ENCODE measurements at regions not wholly inside any gene's neighbourhood (a gene's known extent, or its start where the extent isn't known, plus 50 kb on each side); places are given as distances from the start of the nearest gene placed in this dataset.

- no peak for TF ChIP-seq CTCF (IDR thresholded peaks at IDR 0.05)
- TF ChIP-seq POLR2AphosphoS5 (IDR thresholded peaks at IDR 0.05) = no peak
- no peak for TF ChIP-seq POLR2A (IDR thresholded peaks at IDR 0.05)
- no peaks in the 10 kb centered on the region for H3K36me3 ChIP-seq
Measured at GRCh38 chr18:78692105-78692504, 287.5 kb upstream of the SALL3 start.

GRCh38 chr18:78693429-78693828, 286.2 kb upstream of the SALL3 start:
- intact Hi-C loops (cut with DNase I; ENCODE audit: low total_unique reads) = no loop called here
- Histone ChIP-seq H3K27me3 (no peaks in the 10 kb centered on the region), H3K9me3 (no peaks in the 10 kb centered on the region), H3K36me3 (no peaks in the 10 kb centered on the region), H3K4me3 (no peak overlapping the region), H3K27ac (no peak overlapping the region), H3K4me1 (no peaks in the 10 kb centered on the region)
- no peak for DNase-seq (ENCODE audit: low spot score in 2 of 2)
- TF ChIP-seq POLR2A (IDR thresholded peaks at IDR 0.05) (no peak), POLR2AphosphoS5 (IDR thresholded peaks at IDR 0.05) (no peak), CTCF (IDR thresholded peaks at IDR 0.05) (no peak)

More at GRCh38 chr18:78692105-78692504, 287.5 kb upstream of the SALL3 start:
- DNase-seq (ENCODE audit: low spot score in 2 of 2) = no peak
- Histone ChIP-seq H3K4me3 (no peak overlapping the region), H3K9me3 (no peaks in the 10 kb centered on the region), H3K4me1 (no peaks in the 10 kb centered on the region), H3K27me3 (peaks cover 0 to 5% of the 10 kb centered on the region in 2 donors), H3K27ac (no peak overlapping the region)
- intact Hi-C loops (cut with DNase I; ENCODE audit: low total_unique reads) = no loop called here

GRCh38 chr18:78696698-78697435, 282.8 kb upstream of the SALL3 start:
- Histone ChIP-seq H3K4me3 (no peak overlapping the region), H3K27me3 (peaks cover 0 to 15% of the 10 kb centered on the region in 2 donors), H3K36me3 (no peaks in the 10 kb centered on the region), H3K4me1 (no peaks in the 10 kb centered on the region), H3K27ac (no peak overlapping the region), H3K9me3 (no peaks in the 10 kb centered on the region)
- intact Hi-C loops (cut with DNase I; ENCODE audit: low total_unique reads) = no loop called here
- TF ChIP-seq CTCF (IDR thresholded peaks at IDR 0.05) = no peak
- TF ChIP-seq POLR2A (IDR thresholded peaks at IDR 0.05) = no peak
- TF ChIP-seq POLR2AphosphoS5 (IDR thresholded peaks at IDR 0.05) = no peak
- no peak for DNase-seq (ENCODE audit: low spot score in 2 of 2)

- no peak for DNase-seq (ENCODE audit: low spot score in 2 of 2)
- H3K27me3 ChIP-seq = peaks cover 0 to 18% of the 10 kb centered on the region in 2 donors
- H3K36me3 ChIP-seq = no peaks in the 10 kb centered on the region
- H3K27ac ChIP-seq = no peak overlapping the region
- TF ChIP-seq POLR2AphosphoS5 (IDR thresholded peaks at IDR 0.05) (no peak), POLR2A (IDR thresholded peaks at IDR 0.05) (no peak), CTCF (IDR thresholded peaks at IDR 0.05) (no peak)
- no peaks in the 10 kb centered on the region for H3K9me3 ChIP-seq
- intact Hi-C loops (cut with DNase I; ENCODE audit: low total_unique reads) = no loop called here
- no peaks in the 10 kb centered on the region for H3K4me1 ChIP-seq
- no peak overlapping the region for H3K4me3 ChIP-seq
Measured at GRCh38 chr18:78697446-78697845, 282.2 kb upstream of the SALL3 start.

GRCh38 chr18:78698914-78699313, 280.7 kb upstream of the SALL3 start:
- Histone ChIP-seq H3K9me3 (no peaks in the 10 kb centered on the region), H3K27ac (no peak overlapping the region), H3K36me3 (no peaks in the 10 kb centered on the region), H3K4me3 (no peak overlapping the region), H3K27me3 (peaks cover 0 to 23% of the 10 kb centered on the region in 2 donors), H3K4me1 (no peaks in the 10 kb centered on the region)
- no peak for TF ChIP-seq POLR2A (IDR thresholded peaks at IDR 0.05)
- TF ChIP-seq CTCF (IDR thresholded peaks at IDR 0.05) = no peak
- no peak for TF ChIP-seq POLR2AphosphoS5 (IDR thresholded peaks at IDR 0.05)
- DNase-seq (ENCODE audit: low spot score in 2 of 2) = no peak
- intact Hi-C loops (cut with DNase I; ENCODE audit: low total_unique reads) = no loop called here
